ENCODE measurements at regions not wholly inside any gene's neighbourhood (a gene's known extent, or its start where the extent isn't known, plus 50 kb on each side); places are given as distances from the start of the nearest gene placed in this dataset.

DNA sequence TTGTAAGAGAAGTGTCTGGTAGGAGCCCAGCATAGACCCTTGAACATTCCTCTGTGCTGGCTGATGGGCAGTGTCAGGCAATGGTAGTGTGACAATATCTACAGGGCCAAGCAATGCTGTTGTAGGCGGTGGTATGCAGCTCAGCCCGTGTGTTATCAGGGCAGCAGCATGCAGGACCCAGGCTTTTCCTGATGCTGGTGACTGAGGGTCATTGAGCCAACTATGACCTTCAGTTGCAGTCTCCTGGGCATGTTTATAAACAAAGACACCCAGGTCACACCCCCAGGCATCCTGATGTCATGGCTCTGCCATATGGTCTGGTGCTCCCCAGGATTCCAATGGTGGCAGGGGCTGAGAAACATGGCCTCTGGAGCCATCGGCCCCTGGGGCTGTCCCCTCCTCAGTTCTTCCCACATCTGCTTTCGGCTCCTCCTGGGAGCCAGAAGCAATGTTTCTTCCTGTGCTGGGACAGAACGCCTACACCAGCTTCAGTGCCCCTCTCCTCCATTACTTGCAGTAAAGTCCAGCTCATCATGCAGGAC is 518.0 kb upstream of the HS6ST1 start:
- DNase-seq = no peak

DNA sequence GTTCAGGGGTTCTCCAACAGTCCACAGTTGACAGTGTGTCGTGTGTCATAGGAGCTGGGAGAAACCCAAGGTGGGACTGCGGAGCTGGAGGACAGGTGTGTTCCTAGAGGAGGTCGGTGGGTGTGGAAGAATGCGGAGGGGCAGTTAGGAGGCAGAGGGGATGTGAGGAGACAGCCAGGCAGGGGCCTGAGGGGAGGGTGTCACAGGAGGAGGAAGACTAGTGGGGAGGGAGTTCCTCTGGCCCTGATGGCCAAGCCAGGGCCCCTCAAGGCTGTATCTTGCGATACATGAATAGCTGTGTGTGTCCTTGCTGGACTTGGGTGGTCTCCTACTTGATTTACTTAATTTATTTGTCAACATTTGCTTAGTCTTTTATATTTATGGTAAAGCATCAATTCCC is 519.6 kb upstream of the HS6ST1 start:
- DNase-seq = no peak

DNA sequence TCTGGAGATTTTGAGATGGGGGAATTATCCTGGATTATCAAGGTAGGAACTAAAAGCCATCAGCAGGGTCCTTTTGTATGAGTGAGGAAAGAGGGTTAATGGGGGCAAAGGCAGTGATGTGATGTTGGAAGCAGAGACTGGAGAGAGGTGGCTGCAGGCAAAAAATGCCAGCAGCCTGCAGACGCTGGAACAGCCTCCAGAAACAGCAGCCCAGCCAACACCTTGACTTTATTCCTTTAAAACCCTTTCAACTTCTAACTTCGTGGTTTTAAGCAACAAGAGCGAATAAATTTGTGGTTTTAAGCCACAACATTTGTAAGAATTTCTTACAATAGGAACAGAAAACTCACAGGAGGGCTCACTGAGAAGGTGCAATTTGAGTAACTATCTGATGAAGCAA is 523.1 kb upstream of the HS6ST1 start:
- DNase-seq = no peak

DNA sequence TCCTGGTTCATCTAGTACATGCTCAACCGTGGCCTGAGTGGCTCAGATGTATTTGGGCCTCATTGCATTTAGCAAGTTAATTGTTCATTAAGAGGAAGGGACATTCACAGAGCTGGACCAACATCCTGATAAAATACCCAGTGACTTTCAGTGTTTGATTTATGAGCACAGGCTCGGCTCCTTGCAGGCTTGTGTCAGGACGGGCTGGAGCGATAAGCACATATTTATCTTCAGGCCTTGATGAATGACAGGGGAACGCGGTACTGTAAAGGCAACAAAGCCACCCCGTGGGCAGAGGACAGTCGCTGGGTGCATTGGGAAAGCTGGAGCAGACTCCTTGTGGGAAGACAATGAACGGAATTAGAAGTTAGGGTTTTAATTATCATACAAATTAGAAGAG is 548.6 kb upstream of the HS6ST1 start:
- no peak for DNase-seq

- no peak for DNase-seq
Observed at GRCh38 chr2:128867936-128868636, 549.4 kb upstream of the HS6ST1 start.

GRCh38 chr2:128868686-128869551 is 550.3 kb upstream of the HS6ST1 start:
- DNase-seq = no peak

GRCh38 chr2:128874608-128875007 is 555.9 kb upstream of the HS6ST1 start:
- DNase-seq = no peak

DNA sequence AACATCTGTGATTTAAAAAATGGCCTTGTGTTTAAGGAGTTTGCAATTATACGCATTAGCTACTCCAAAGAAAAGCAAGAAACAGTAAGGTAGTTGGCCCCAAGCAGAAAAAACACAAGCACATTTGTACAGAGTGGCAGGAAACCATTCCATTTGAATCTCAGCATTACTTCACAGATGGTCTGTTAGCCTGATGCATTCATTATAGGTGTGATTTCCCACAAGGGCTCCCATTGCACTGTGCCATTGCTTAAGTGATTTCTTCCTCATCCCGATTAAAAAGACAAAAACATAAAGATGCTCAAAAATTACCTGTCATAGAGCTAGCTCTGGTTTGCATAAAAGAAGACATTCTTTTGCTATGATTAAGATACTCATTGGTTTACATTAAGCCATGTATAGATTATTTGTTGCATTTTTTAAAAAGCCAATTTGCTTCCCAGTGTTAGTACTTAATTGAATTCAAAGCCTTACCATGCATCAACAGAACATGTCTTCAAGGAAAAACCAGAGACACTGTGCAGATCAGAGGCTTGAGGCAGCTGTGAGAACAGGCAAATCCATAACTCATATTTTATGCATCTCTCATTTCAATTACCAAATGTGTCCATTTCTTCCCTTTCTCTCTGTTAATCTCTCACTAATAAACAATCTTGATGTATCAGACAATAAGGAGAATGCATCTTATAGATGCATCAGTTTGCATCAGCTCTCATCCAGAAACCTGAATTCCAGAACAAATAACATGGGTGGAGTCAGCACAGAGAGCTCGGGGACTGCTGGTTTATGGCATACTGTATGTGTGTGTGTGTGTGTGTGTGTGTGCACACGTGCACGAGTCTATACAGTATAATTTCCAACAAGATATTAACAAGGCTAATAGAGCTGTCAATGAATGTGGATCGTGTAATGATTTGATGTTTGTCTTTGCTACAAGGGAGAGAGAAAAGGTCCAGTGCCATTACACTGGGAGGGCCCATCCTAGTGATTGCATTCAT is 558.6 kb upstream of the HS6ST1 start:
- DNase-seq = no peak

DNA sequence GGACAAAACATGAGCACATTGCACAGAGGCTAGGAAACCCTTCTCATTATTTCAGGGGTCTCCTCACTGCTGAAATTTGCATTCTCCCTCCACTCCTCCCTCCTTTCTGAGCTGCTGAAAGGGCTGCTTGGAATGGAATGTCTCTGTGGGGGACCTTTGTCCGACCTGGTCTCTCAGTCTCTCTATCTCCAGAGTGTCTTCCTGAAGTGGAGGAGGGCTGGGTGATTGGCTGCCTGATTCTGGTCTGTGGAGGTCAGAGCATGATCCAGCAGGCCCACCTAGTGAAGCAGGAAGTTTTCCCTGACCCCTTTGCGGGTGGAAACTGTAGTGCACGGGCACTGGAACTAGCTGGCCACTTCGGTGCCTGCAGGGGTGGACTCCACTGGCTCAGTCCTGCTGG is 560.5 kb upstream of the HS6ST1 start:
- DNase-seq = no peak

DNA sequence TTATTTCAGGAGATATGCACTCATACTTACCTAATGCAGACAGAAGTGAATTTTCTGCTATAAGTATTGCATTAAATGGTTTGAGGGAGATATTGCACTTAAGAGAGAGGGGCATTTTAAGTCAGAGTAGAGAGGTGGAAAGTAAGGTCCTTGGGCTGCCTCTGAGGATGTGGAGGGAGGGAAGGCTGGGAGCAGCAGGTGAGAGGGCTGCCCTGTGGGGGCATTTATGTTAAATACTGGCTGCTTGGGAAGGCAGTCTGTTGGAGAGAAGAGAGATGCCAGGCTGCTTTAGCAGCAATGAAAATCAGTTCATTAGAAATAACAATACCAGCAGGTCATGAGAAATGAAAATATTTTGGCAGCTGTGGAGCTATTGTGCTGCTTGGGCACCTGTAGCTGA is 576.2 kb upstream of the HS6ST1 start:
- no peak for DNase-seq

DNA sequence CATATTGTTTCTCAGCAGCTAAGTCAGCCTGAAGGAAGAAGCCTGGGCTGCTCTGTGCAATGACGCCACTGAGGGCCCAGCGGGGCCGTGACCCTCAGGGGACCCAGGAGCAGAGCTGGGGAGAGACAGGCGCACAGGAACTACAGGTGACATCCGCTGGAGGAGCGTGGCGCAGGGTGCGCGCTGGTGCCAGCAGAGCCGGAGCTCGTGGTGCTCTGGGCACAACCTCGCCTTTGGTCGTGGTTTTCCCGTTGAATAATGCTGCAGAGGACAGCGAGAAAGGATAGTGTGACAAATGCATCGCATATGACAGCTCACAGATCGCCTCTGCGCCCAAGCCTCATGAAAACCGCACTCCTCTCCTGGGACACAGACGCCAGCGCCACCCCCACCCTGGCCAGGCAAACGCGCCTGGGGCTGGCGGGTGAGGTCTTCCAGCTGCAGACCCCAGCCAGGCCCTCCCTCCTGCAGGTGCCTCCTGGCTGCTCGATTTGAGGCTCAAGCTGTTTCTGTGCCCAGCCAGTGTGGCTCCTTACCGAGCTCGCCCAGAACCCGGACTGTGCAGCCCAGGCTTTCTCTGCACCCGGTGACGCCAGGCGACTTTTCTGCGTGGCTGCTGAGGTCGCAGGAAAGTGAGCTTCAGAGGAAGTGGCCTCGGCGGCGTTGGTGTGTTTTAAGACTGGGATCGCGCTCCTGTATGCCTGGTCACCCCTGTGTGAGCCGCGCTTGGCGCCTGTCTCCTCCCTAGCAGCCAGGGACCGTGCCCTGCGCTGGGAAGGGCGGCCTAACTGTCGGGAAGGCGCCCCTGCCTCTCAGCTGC is 583.1 kb upstream of the HS6ST1 start:
- no peak for DNase-seq

GRCh38 chr2:128903637-128904036 is 585.0 kb upstream of the HS6ST1 start:
- no peak for DNase-seq

DNA sequence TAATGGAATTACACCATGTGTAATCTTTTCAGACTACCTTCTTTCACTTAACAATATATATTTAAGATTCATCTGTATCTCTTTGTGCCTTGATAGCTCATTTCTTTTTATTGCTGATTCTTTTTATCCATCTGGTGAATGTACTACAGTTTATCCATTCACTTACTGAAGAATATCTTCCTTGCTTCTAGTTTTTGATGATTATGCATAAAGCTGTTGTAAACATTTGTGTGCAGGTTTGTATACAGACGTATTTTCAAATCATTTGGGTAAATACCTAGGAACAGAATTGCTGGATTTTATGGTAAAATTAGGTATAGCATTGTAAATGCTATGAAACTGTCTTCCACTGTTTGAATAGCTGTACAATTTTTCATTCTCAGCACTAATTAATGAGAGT is 592.6 kb upstream of the HS6ST1 start:
- DNase-seq = no peak

- DNase-seq = no peak
Observed at GRCh38 chr2:128914320-128914719, 595.7 kb upstream of the HS6ST1 start.

DNA sequence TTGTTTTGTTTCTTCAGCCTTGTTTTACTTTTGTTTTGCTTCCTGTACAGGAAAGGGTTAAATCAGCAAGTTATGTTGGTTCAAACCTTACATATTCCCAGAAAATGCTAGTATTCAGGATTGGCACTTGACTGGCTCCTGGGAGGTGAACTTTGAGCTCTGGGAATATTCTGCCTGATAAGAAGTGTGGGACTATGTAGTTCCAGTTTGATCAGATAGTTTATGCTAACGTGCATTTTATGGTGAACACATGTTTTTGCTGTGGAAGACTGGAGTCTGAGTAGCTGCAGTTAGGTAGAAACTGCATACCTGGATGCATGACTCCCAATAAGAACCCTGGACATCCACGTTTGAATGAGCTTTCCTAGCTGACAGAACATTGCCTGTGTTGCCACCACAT is 603.1 kb upstream of the HS6ST1 start:
- no peak for DNase-seq

GRCh38 chr2:128922154-128922553 is 603.5 kb upstream of the HS6ST1 start:
- DNase-seq = no peak

GRCh38 chr2:128925631-128926030 is 607.0 kb upstream of the HS6ST1 start:
- no peak for DNase-seq

GRCh38 chr2:128930101-128930500 is 611.4 kb upstream of the HS6ST1 start:
- no peak for DNase-seq

GRCh38 chr2:128940378-128940777 is 621.7 kb upstream of the HS6ST1 start:
- DNase-seq = no peak

DNA sequence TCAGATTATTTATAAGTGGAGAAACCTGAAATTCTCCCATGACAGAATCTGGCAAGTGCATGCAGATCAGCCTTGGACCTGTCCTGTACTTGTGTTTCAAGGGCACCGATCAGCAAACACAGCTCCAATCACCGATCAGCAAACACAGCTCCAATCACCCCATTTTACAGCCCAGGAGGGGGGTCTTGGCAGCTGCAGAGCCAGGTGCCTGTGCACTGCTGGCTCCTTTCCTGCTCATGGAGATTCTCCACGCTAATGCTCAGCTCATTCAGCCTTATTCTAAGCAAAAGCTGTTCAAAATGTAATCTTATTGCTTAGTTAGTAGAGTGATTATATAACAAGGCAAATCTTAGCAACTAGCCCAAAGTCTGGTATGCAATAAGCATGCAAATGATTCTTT is 623.1 kb upstream of the HS6ST1 start:
- no peak for DNase-seq

DNA sequence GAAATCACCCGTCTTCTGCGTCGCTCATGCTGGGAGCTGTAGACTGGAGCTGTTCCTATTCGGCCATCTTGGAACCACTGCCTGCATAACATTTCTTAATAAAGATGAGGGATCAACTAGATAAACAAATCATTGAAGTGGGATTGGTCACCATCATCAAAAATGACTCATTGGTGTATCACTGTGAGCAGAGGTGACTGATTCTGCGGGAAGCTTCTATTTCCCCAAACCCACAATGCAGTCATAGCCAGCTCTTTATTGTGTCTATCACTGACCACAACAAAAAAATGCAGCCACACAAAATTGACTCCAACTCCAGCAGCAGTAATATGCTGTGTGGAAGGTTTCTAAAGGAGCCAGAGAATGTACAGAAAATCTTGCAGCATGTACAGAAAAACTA is 630.7 kb upstream of the HS6ST1 start:
- no peak for DNase-seq

DNA sequence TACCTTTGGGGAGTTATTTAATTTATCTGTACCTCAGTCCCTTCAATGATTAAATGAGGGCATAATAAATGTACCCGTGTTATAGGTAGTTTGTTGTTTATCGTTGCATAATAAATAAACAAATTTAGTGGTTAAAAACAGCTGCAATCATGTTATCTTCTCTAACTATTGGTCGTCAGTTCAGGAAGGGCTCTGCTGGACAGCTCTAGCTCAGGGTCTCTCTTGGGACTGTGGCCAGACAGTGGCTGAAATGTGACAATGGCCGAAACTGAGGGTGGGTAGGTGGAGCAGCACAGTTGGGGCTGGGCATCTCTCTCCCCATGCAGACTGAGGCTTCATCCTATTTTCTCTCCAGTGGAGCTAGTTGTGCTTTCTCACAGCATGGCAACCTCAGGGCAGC is 632.1 kb upstream of the HS6ST1 start:
- DNase-seq = no peak
